HepG2 (cell line): ENCODE measurements at regions not wholly inside any gene's neighbourhood (a gene's known extent, or its start where the extent isn't known, plus 50 kb on each side); places are given as distances from the start of the nearest gene placed in this dataset.

Experiments used
- ATF7 ChIP-seq, 2 experiments: fragments of 450-650 bp in 1 of 2; sonication (generic) in 1 of 2; formaldehyde crosslinking in 1 of 2; IDR thresholded peaks; 2 replicates each; pipeline versions ENCODE4 v1.4.0 to v1.6.1; 2016 to 2020; ENCODE audit warnings: antibody characterized with exemption in 1 of 2, mild to moderate bottlenecking in 1 of 2, missing genetic modification reagents in 1 of 2
- CCAR2 ChIP-seq: fragments of 200-400 bp; formaldehyde crosslinking; optimal IDR thresholded peaks from 2 replicates; pipeline ENCODE3; 2018; ENCODE audit warnings: low read depth, mild to moderate bottlenecking, low read length, moderate library complexity
- FOXC1 ChIP-seq: sonication (generic); formaldehyde crosslinking; IDR thresholded peaks from 2 replicates; pipeline ENCODE4 v1.8.0; 2022; ENCODE audit warnings: mild to moderate bottlenecking, missing genetic modification reagents, borderline replicate concordance
- FOXK1 ChIP-seq: sonication (generic); formaldehyde crosslinking; IDR thresholded peaks from 2 replicates; pipeline ENCODE4 v1.4.0; 2020; ENCODE audit warnings: low read depth, missing genetic modification reagents, borderline replicate concordance
- HNRNPUL1 ChIP-seq: fragments of 200-400 bp; formaldehyde crosslinking; IDR thresholded peaks from 2 replicates; pipeline ENCODE4 v1.6.1; 2017; ENCODE audit warnings: low read depth, mild to moderate bottlenecking, low read length, moderate library complexity
- NR2F1 ChIP-seq, 2 experiments: fragments of 450-650 bp in 1 of 2; formaldehyde crosslinking in 1 of 2; IDR thresholded peaks; 2 replicates each; pipeline versions ENCODE4 v1.5.0 to v1.6.1; 2016 to 2020; ENCODE audit warnings: mild to moderate bottlenecking in 1 of 2, missing compliant biosample characterization in 1 of 2, missing genetic modification reagents in 1 of 2, moderate library complexity in 1 of 2
- SIN3A ChIP-seq: IDR thresholded peaks from 2 replicates; pipeline ENCODE4 v1.6.1; 2011; ENCODE audit warnings: low read depth, mild to moderate bottlenecking, control low read depth, low read length, borderline replicate concordance
- SUZ12 ChIP-seq: fragments of 150-350 bp; IDR thresholded peaks from 2 replicates; pipeline ENCODE4 v1.6.1; 2014; ENCODE audit warnings: low read depth, low read length
- ZNF230 ChIP-seq: sonication (generic); formaldehyde crosslinking; IDR thresholded peaks from 2 replicates; pipeline ENCODE4 v1.4.0; 2020; ENCODE audit warnings: mild to moderate bottlenecking, missing genetic modification reagents
- ZNF317 ChIP-seq: sonication (generic); formaldehyde crosslinking; IDR thresholded peaks from 2 replicates; pipeline ENCODE4 v1.5.0; 2020; ENCODE audit warnings: mild to moderate bottlenecking, missing genetic modification reagents
- ZNF552 ChIP-seq: sonication (generic); formaldehyde crosslinking; IDR thresholded peaks from 2 replicates; pipeline ENCODE4 v1.9.0; 2022; ENCODE audit warnings: missing genetic modification reagents, mild to moderate bottlenecking, borderline replicate concordance
- ZSCAN21 ChIP-seq: sonication (generic); formaldehyde crosslinking; IDR thresholded peaks from 2 replicates; pipeline ENCODE4 v1.8.0; 2022; ENCODE audit warnings: mild to moderate bottlenecking, missing genetic modification reagents, moderate library complexity, borderline replicate concordance
- TF ChIP-seq, protein P1 (sequence below): sonication (generic); formaldehyde crosslinking; IDR thresholded peaks from 2 replicates; pipeline ENCODE4 v1.5.0; 2020; ENCODE audit warnings: mild to moderate bottlenecking, missing genetic modification reagents
- TF ChIP-seq, protein P2 (sequence below): sonication (generic); formaldehyde crosslinking; conservative IDR thresholded peaks from 2 replicates; pipeline ENCODE4 v1.4.0; 2020; ENCODE audit warnings: mild to moderate bottlenecking, missing genetic modification reagents, moderate library complexity
- TF ChIP-seq, protein P3 (sequence below): sonication (generic); formaldehyde crosslinking; IDR thresholded peaks from 2 replicates; pipeline ENCODE4 v1.5.1; 2020; ENCODE audit warnings: mild to moderate bottlenecking, missing genetic modification reagents, moderate library complexity

DNA sequence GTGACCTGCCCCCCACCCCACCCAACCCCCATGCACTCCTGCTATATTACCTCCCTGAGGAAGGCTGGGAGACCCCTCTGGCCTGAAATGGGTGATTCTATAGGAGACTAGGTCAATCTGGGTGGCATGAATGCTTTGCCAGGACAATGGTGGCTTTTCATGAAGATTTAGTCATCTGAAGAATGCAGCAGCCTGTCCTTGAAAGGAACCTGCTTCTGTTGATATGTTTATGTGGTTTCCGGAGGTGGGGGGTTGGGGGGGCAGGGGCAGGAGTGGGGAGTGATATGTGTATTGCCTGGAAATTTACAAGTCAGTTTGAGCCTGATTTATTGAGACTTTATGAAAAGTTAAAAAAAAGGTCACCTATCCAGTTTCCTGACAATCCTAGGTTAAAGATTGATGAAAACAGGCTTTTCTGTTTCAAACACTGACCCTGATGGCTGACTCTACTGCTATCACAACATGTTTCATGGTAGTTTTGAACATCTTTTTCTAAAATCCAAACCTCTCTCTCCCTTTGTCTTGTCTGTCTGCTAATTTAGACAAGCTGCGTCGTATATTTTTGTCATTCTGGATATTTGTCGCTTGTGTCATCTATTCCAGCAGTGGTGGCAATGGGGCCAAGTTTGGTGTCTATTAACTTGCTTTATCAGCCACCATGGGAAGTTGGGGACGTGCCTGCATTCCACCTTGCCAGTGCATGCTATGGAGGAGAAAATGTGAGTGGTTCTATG is 153.7 kb upstream of the EGFLAM start (continued):
- TF ChIP-seq, protein P1, sequence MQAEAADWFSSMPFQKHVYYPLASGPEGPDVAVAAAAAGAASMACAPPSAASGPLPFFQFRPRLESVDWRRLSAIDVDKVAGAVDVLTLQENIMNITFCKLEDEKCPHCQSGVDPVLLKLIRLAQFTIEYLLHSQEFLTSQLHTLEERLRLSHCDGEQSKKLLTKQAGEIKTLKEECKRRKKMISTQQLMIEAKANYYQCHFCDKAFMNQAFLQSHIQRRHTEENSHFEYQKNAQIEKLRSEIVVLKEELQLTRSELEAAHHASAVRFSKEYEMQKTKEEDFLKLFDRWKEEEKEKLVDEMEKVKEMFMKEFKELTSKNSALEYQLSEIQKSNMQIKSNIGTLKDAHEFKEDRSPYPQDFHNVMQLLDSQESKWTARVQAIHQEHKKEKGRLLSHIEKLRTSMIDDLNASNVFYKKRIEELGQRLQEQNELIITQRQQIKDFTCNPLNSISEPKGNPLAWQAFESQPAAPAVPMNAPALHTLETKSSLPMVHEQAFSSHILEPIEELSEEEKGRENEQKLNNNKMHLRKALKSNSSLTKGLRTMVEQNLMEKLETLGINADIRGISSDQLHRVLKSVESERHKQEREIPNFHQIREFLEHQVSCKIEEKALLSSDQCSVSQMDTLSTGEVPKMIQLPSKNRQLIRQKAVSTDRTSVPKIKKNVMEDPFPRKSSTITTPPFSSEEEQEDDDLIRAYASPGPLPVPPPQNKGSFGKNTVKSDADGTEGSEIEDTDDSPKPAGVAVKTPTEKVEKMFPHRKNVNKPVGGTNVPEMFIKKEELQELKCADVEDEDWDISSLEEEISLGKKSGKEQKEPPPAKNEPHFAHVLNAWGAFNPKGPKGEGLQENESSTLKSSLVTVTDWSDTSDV (CRISPR knock-in tag): no peak
- TF ChIP-seq FOXC1 (CRISPR knock-in tag) (no peak), NR2F1 (CRISPR knock-in tag; IDR thresholded peaks at IDR 0.05) (0 out of 4 replicates have a peak, but pooled peaks of 1 of the 2 experiments have one; percentile 19), FOXK1 (no peak), ATF7 (IDR thresholded peaks at IDR 0.05) (no peak), ATF7 (CRISPR knock-in tag; IDR thresholded peaks at IDR 0.05) (no peak), ZNF230 (CRISPR knock-in tag) (0 out of 2 replicates have a peak, but pooled peaks have one; percentile 43), ZSCAN21 (CRISPR knock-in tag) (no peak), HNRNPUL1 (peak; percentile 46; the same call in 1 of the 2 replicates), CCAR2 (no peak), SIN3A (no peak), SUZ12 (no peak), ZNF552 (CRISPR knock-in tag) (no peak), ZNF317 (CRISPR knock-in tag) (no peak)
- TF ChIP-seq, protein P2, sequence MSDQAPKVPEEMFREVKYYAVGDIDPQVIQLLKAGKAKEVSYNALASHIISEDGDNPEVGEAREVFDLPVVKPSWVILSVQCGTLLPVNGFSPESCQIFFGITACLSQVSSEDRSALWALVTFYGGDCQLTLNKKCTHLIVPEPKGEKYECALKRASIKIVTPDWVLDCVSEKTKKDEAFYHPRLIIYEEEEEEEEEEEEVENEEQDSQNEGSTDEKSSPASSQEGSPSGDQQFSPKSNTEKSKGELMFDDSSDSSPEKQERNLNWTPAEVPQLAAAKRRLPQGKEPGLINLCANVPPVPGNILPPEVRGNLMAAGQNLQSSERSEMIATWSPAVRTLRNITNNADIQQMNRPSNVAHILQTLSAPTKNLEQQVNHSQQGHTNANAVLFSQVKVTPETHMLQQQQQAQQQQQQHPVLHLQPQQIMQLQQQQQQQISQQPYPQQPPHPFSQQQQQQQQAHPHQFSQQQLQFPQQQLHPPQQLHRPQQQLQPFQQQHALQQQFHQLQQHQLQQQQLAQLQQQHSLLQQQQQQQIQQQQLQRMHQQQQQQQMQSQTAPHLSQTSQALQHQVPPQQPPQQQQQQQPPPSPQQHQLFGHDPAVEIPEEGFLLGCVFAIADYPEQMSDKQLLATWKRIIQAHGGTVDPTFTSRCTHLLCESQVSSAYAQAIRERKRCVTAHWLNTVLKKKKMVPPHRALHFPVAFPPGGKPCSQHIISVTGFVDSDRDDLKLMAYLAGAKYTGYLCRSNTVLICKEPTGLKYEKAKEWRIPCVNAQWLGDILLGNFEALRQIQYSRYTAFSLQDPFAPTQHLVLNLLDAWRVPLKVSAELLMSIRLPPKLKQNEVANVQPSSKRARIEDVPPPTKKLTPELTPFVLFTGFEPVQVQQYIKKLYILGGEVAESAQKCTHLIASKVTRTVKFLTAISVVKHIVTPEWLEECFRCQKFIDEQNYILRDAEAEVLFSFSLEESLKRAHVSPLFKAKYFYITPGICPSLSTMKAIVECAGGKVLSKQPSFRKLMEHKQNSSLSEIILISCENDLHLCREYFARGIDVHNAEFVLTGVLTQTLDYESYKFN: peak; percentile 66
- TF ChIP-seq, protein P3, sequence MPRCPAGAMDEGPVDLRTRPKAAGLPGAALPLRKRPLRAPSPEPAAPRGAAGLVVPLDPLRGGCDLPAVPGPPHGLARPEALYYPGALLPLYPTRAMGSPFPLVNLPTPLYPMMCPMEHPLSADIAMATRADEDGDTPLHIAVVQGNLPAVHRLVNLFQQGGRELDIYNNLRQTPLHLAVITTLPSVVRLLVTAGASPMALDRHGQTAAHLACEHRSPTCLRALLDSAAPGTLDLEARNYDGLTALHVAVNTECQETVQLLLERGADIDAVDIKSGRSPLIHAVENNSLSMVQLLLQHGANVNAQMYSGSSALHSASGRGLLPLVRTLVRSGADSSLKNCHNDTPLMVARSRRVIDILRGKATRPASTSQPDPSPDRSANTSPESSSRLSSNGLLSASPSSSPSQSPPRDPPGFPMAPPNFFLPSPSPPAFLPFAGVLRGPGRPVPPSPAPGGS (CRISPR knock-in tag): no peak
